ENCODE measurements at regions not wholly inside any gene's neighbourhood (a gene's known extent, or its start where the extent isn't known, plus 50 kb on each side); places are given as distances from the start of the nearest gene placed in this dataset.

DNA sequence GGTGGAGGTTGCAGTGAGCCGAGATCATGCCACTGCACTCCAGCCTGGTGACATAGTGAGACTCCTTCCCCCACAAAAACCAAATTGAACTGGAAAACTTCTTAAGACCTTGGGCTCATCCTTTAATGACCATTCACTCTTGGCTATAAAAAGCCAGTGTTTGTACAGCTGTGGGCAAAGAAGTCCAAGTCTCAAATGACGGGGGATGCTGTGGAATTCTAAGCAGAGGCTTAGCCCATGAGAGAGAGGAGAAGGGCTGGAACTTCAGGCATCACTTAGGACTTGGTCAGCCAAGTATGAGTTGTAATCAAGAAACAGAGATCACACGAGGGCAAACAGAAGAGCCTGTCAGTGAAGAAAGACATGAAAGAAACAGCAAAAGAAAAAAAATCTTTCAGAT, 79.3 kb upstream of the POU3F3 start:
- no peak for TF ChIP-seq ZNF565 (CRISPR knock-in tag; conservative IDR thresholded peaks at IDR 0.05; ENCODE audit: low read depth)
- TF ChIP-seq, protein P1, sequence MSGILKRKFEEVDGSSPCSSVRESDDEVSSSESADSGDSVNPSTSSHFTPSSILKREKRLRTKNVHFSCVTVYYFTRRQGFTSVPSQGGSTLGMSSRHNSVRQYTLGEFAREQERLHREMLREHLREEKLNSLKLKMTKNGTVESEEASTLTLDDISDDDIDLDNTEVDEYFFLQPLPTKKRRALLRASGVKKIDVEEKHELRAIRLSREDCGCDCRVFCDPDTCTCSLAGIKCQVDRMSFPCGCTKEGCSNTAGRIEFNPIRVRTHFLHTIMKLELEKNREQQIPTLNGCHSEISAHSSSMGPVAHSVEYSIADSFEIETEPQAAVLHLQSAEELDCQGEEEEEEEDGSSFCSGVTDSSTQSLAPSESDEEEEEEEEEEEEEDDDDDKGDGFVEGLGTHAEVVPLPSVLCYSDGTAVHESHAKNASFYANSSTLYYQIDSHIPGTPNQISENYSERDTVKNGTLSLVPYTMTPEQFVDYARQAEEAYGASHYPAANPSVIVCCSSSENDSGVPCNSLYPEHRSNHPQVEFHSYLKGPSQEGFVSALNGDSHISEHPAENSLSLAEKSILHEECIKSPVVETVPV (CRISPR knock-in tag; IDR thresholded peaks at IDR 0.05), result no peak
- no peak for TF ChIP-seq ZNF8 (CRISPR knock-in tag; IDR thresholded peaks at IDR 0.05)
- no peak for TF ChIP-seq RARB (CRISPR knock-in tag; IDR thresholded peaks at IDR 0.05)
- TF ChIP-seq, protein P2, sequence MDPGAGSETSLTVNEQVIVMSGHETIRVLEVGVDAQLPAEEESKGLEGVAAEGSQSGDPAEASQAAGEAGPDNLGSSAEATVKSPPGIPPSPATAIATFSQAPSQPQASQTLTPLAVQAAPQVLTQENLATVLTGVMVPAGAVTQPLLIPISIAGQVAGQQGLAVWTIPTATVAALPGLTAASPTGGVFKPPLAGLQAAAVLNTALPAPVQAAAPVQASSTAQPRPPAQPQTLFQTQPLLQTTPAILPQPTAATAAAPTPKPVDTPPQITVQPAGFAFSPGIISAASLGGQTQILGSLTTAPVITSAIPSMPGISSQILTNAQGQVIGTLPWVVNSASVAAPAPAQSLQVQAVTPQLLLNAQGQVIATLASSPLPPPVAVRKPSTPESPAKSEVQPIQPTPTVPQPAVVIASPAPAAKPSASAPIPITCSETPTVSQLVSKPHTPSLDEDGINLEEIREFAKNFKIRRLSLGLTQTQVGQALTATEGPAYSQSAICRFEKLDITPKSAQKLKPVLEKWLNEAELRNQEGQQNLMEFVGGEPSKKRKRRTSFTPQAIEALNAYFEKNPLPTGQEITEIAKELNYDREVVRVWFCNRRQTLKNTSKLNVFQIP (CRISPR knock-in tag; IDR thresholded peaks at IDR 0.05; ENCODE audit: borderline replicate concordance, low read depth), result no peak
- no peak for TF ChIP-seq ESRRG (CRISPR knock-in tag; IDR thresholded peaks at IDR 0.05)
- TF ChIP-seq ISL1 (CRISPR knock-in tag; IDR thresholded peaks at IDR 0.05), result no peak
- no peak for TF ChIP-seq GLIS3 (CRISPR knock-in tag; IDR thresholded peaks at IDR 0.05)
- TF ChIP-seq TCF4 (CRISPR knock-in tag; IDR thresholded peaks at IDR 0.05; ENCODE audit: borderline replicate concordance), result no peak
- no peak for TF ChIP-seq ARNTL (CRISPR knock-in tag; IDR thresholded peaks at IDR 0.05; ENCODE audit: borderline replicate concordance, low read depth)
- TF ChIP-seq PATZ1 (CRISPR knock-in tag; IDR thresholded peaks at IDR 0.05; ENCODE audit: borderline replicate concordance), result no peak
- no peak for ATAC-seq

DNA sequence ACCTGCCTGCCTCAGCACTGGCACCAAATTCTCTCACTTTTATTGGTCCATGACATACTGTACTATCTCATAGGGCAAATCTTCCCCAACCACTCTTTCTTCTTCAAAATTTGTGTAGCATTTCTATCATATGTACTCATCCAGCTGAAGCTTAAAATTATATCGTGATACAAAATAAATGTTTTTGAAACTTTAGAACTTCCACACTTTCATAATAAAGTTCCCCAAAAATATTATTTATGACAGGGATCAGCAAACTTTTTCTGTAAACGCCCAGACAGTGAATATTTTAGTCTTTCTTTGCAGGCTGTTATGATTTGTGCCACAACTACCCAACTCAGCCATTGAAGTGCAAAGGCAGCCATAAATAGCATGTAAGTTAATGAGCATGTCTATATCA, 76.2 kb upstream of the POU3F3 start:
- no peak for ATAC-seq

More for the DNA sequence above, 76.2 kb upstream of the POU3F3 start:
- TF ChIP-seq RARB (CRISPR knock-in tag; IDR thresholded peaks at IDR 0.05), result no peak
- TF ChIP-seq ZFP30 (CRISPR knock-in tag; IDR thresholded peaks at IDR 0.05), result no peak
- no peak for TF ChIP-seq ZFP3 (CRISPR knock-in tag; IDR thresholded peaks at IDR 0.05)
- TF ChIP-seq TOX (CRISPR knock-in tag; IDR thresholded peaks at IDR 0.05; ENCODE audit: borderline replicate concordance), result no peak
- no peak for TF ChIP-seq ZNF70 (CRISPR knock-in tag; IDR thresholded peaks at IDR 0.05)
- TF ChIP-seq ZC3H10 (CRISPR knock-in tag; IDR thresholded peaks at IDR 0.05), result no peak
- TF ChIP-seq, protein P1 (CRISPR knock-in tag; IDR thresholded peaks at IDR 0.05), result no peak
- no peak for TF ChIP-seq ESRRG (CRISPR knock-in tag; IDR thresholded peaks at IDR 0.05)
- no peak for TF ChIP-seq ARNTL (CRISPR knock-in tag; IDR thresholded peaks at IDR 0.05; ENCODE audit: borderline replicate concordance, low read depth)
- TF ChIP-seq OSR1 (CRISPR knock-in tag; IDR thresholded peaks at IDR 0.05), result no peak
- TF ChIP-seq BACH2 (CRISPR knock-in tag; IDR thresholded peaks at IDR 0.05; ENCODE audit: borderline replicate concordance), result no peak
- TF ChIP-seq GLIS3 (CRISPR knock-in tag; IDR thresholded peaks at IDR 0.05), result no peak
- no peak for TF ChIP-seq TCF4 (CRISPR knock-in tag; IDR thresholded peaks at IDR 0.05; ENCODE audit: borderline replicate concordance)
- TF ChIP-seq ISL1 (CRISPR knock-in tag; IDR thresholded peaks at IDR 0.05), result no peak
- TF ChIP-seq PPARA (CRISPR knock-in tag; IDR thresholded peaks at IDR 0.05; ENCODE audit: borderline replicate concordance), result no peak
- TF ChIP-seq CSDC2 (CRISPR knock-in tag; IDR thresholded peaks at IDR 0.05), result no peak
- no peak for TF ChIP-seq ZNF565 (CRISPR knock-in tag; conservative IDR thresholded peaks at IDR 0.05; ENCODE audit: low read depth)
- TF ChIP-seq SNAI2 (CRISPR knock-in tag; IDR thresholded peaks at IDR 0.05), result no peak
- no peak for TF ChIP-seq TSHZ2 (CRISPR knock-in tag; IDR thresholded peaks at IDR 0.05)

All from SK-N-SH treated with all-trans-retinoic acid at 6 μM for 48 hours (cell line).